ENCODE measurements at regions not wholly inside any gene's neighbourhood (a gene's known extent, or its start where the extent isn't known, plus 50 kb on each side); places are given as distances from the start of the nearest gene placed in this dataset.

DNA sequence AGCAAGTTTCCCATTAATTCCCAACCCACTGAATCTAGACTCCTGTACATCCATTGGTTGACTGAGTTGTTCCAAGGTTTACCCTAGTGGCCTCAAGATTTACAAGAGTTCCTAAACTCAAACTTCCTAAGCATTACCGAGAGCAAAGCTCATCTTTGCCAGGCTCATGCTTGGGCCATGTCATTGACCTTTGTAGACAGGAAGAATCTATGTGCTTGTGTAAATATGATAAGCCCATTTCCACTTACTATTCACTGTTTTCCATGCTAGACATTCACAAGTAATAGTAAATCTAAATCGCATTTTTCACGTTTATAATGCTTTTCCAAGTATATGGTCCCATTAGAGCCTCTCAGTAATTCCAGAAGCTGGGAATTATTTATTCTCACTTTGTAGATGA lies 534.5 kb upstream of the CLINT1 start:
- Histone ChIP-seq H3K4me3 (ENCODE audit: low read depth, low read length, poor library complexity, severe bottlenecking) (no peak overlapping the region), H4K20me1 (ENCODE audit: insufficient read depth, low read length) (no peaks in the 10 kb centered on the region), H3F3A (ENCODE audit: insufficient read depth, low read length) (no peaks in the 10 kb centered on the region), H3K79me2 (ENCODE audit: insufficient read depth, low read length) (no peaks in the 10 kb centered on the region), H2AFZ (ENCODE audit: low read length) (no peak overlapping the region), H3K4me2 (ENCODE audit: low read length) (no peak overlapping the region), H3K9me2 (ENCODE audit: low read depth, low read length) (no peaks in the 10 kb centered on the region), H3K27ac (ENCODE audit: low read depth, low read length, poor library complexity, severe bottlenecking) (no peak overlapping the region), H3K9me3 (ENCODE audit: low read length) (no peaks in the 10 kb centered on the region), H3K9ac (ENCODE audit: low read length) (no peak overlapping the region), H3K36me3 (ENCODE audit: insufficient read depth, low read length) (no peaks in the 10 kb centered on the region), H3K4me1 (ENCODE audit: insufficient read depth, low read length, severe bottlenecking) (peaks cover 10% of the 10 kb centered on the region), H3K27me3 (ENCODE audit: insufficient read depth, low read length) (no peaks in the 10 kb centered on the region)
- no peak for TF ChIP-seq CTCF (IDR thresholded peaks at IDR 0.05; ENCODE audit: low read length)

DNA sequence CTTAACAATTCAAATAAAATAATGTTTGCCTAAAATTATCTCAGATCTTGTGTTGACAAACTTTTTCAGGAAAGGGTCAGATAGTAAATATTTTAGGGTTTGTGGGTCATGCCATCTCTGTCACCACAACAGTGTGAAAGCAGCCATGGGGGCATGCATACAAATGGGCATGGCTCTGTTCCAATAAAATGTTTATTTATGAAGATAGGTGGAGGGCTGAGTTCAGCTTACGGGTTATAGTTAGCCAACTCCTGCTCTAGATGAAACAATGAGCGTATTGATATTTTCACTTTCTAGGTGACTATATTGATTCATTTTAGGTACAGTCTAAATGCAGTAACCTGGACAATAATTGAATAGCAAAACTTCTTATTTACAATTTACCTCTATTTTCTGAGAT lies 533.8 kb upstream of the CLINT1 start:
- Histone ChIP-seq H3K9ac (ENCODE audit: low read length) (no peak overlapping the region), H3K4me1 (ENCODE audit: insufficient read depth, low read length, severe bottlenecking) (peaks cover 3% of the 10 kb centered on the region), H3K27ac (ENCODE audit: low read depth, low read length, poor library complexity, severe bottlenecking) (no peak overlapping the region), H3K4me3 (ENCODE audit: low read depth, low read length, poor library complexity, severe bottlenecking) (no peak overlapping the region), H2AFZ (ENCODE audit: low read length) (no peak overlapping the region), H3F3A (ENCODE audit: insufficient read depth, low read length) (no peaks in the 10 kb centered on the region), H3K9me3 (ENCODE audit: low read length) (no peaks in the 10 kb centered on the region), H3K27me3 (ENCODE audit: insufficient read depth, low read length) (no peaks in the 10 kb centered on the region), H3K4me2 (ENCODE audit: low read length) (no peak overlapping the region), H3K79me2 (ENCODE audit: insufficient read depth, low read length) (no peaks in the 10 kb centered on the region), H4K20me1 (ENCODE audit: insufficient read depth, low read length) (no peaks in the 10 kb centered on the region), H3K36me3 (ENCODE audit: insufficient read depth, low read length) (no peaks in the 10 kb centered on the region), H3K9me2 (ENCODE audit: low read depth, low read length) (no peaks in the 10 kb centered on the region)
- TF ChIP-seq EZH2 (IDR thresholded peaks at IDR 0.05; ENCODE audit: borderline replicate concordance, low read length) (no peak), CTCF (IDR thresholded peaks at IDR 0.05; ENCODE audit: low read length) (no peak)

GRCh38 chr5:158390577-158390976 lies 531.6 kb upstream of the CLINT1 start:
- Histone ChIP-seq H4K20me1 (ENCODE audit: insufficient read depth, low read length) (no peaks in the 10 kb centered on the region), H3K27me3 (ENCODE audit: insufficient read depth, low read length) (no peaks in the 10 kb centered on the region), H3K9me2 (ENCODE audit: low read depth, low read length) (no peaks in the 10 kb centered on the region), H3K4me3 (ENCODE audit: low read depth, low read length, poor library complexity, severe bottlenecking) (no peak overlapping the region), H3K4me2 (ENCODE audit: low read length) (no peak overlapping the region), H3K79me2 (ENCODE audit: insufficient read depth, low read length) (no peaks in the 10 kb centered on the region), H3K4me1 (ENCODE audit: insufficient read depth, low read length, severe bottlenecking) (no peaks in the 10 kb centered on the region), H3F3A (ENCODE audit: insufficient read depth, low read length) (no peaks in the 10 kb centered on the region), H3K27ac (ENCODE audit: low read depth, low read length, poor library complexity, severe bottlenecking) (no peak overlapping the region), H3K9ac (ENCODE audit: low read length) (no peak overlapping the region), H3K36me3 (ENCODE audit: insufficient read depth, low read length) (no peaks in the 10 kb centered on the region), H3K9me3 (ENCODE audit: low read length) (peaks cover 5% of the 10 kb centered on the region), H2AFZ (ENCODE audit: low read length) (no peak overlapping the region)
- TF ChIP-seq EZH2 (IDR thresholded peaks at IDR 0.05; ENCODE audit: borderline replicate concordance, low read length) (no peak), CTCF (IDR thresholded peaks at IDR 0.05; ENCODE audit: low read length) (no peak)
